GM12864 (cell line): ENCODE measurements at regions not wholly inside any gene's neighbourhood (a gene's known extent, or its start where the extent isn't known, plus 50 kb on each side); places are given as distances from the start of the nearest gene placed in this dataset.

Experiments used
- DNase-seq: peaks from one replicate; pipeline ENCODE4 v3.0.0-alpha.2; 2011; ENCODE audit warnings: low read depth
- H3K4me3 ChIP-seq: 2 replicates; pipeline ENCODE4 v1.5.1; 2011; ENCODE audit warnings: mild to moderate bottlenecking, low read depth, low read length, control low read depth
- CTCF ChIP-seq: IDR thresholded peaks from 2 replicates; pipeline ENCODE4 v1.5.1; 2011; ENCODE audit warnings: low read depth, mild to moderate bottlenecking, moderate library complexity, low read length, control low read depth, inconsistent platforms; ENCODE audit errors: missing control alignments

- TF ChIP-seq CTCF = no peak
- no peak for DNase-seq
- no peak overlapping the region for H3K4me3 ChIP-seq
These were observed 212.7 kb upstream of the BCOR start for GRCh38 chrX:40310447-40310846.

DNA sequence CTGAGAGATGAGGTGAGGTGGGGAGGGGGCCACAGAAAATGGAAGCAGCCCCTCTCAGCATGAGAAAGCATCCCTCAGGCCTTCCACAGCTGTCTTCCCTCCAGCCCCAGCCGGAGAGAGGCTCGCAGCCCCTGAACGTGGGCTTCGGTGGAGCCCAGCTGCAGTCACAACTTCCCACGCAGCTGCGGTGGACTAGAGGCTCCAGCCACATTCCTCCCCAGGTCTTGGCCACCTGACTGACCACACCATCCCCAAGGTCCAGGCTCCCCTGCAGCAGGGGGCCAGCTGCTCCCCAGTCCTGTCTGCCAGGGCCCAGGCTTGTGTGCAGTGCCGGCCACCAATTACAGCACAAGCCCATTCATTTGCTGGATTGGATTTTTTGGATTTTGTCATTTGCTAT is 212.3 kb upstream of the BCOR start:
- TF ChIP-seq CTCF = no peak
- no peak for DNase-seq
- H3K4me3 ChIP-seq = no peak overlapping the region

DNA sequence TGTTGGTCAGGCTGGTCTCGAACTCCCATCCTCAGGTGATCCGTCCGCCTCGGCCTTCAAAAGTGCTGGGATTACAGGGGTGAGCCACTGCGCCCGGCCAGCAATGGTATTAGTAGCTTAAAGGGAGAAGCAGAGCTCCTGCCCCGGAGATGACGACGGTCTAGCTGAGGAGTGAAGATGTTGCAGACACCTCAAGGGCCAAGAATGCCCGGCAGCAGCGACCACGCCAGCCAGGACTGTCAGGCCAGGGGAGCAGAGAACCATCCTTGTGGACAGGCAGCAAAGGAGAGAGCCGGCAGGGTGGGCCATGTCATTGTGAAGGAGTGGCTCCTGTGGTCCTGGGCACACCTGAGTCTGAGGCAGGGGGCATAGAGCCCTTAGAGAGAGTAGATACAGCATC is 210.1 kb upstream of the BCOR start:
- no peak overlapping the region for H3K4me3 ChIP-seq
- no peak for DNase-seq
- TF ChIP-seq CTCF = no peak

DNA sequence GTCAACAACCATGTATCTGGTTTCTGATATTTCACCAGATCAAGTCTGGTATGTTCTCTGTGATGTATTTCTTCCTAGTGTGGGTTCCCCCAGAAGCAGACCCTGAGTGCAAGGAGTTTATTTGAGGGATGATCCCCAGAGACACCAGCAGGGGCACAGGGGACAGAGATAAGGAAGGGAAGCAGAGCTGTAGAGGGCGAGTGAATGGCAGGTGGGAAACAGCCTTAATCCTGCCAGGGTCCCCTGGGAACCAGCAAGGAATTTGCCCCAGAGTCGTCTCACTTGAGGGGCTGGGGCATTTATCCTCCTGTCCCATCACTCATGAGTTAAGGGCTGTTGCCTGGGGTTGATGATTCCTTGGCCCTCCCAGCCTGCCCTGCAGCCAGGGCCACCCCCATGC is 206.4 kb upstream of the BCOR start:
- TF ChIP-seq CTCF = no peak
- DNase-seq = no peak
- no peak overlapping the region for H3K4me3 ChIP-seq

DNA sequence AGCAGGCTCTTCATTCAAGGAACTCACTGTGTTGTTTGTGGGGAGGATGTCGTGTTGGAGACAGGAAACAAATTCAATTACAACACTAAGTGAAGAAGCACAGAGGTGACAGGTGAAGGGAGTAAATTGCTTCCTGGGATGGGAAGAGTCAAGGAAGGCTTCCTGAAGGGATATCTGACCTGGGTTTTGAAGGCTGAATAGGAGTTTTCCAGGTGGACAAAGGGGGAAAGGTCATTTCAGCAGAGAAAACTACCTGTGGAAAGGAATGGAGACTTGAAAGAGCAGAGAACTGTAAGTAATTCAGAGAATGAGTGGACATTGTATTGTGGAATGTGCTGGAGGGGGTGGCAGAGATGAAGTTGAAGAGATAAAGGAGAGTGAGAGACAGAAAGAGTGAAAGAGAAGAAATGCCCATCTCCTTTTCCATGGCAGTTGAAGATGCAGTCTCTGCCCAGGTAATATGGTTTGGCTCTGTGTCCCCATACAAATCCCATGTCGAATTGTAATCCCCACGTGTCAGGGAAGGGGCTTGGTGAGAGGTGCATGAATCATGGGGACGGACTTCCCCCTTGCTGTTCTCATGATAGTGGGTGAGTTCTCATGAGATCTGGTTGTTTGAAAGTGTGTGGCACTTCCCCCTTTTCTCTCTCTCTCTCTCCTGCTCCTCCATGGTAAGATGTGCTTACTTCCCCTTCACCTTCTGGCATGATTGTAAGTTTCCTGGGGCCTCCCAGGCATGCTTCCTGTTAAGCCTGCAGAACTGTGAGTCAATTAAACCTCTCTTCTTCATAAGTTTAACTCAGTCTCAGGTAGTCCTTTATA is 205.7 kb upstream of the BCOR start:
- TF ChIP-seq CTCF = no peak
- DNase-seq = no peak
- no peak overlapping the region for H3K4me3 ChIP-seq

GRCh38 chrX:40300286-40300890 is 202.6 kb upstream of the BCOR start:
- H3K4me3 ChIP-seq = no peak overlapping the region
- no peak for TF ChIP-seq CTCF
- no peak for DNase-seq

DNA sequence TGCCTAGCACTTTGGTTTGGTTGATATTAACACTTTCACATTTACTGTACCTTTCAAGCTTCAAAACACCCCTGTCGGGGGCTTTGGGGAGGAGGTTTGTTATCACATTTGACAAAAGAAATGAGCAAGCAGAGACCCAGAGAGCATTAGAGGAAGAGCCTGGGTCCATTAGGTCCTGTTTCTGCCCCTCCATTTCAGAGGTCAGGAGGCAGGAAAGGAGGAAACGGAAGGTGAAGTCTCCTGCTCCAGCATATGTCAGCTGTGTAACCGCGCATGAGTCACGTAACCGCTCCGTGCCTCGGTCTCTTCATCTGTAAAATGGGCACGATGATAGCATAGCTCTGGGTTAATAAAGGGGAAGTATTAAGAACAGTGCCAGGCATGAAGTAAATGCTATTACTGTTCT is 201.9 kb upstream of the BCOR start:
- DNase-seq = no peak
- no peak for TF ChIP-seq CTCF
- H3K4me3 ChIP-seq = no peak overlapping the region
